ENCODE measurements at regions not wholly inside any gene's neighbourhood (a gene's known extent, or its start where the extent isn't known, plus 50 kb on each side); places are given as distances from the start of the nearest gene placed in this dataset.
"Not testable (repeated sequence)": the region's sequence is repeated elsewhere in the genome, so short reads cannot be mapped to it uniquely, and the experiment has no call there.

GRCh38 chr4:59748433-59748832, 1451.7 kb upstream of the ADGRL3 start:
- DNase-seq: no peak

- DNase-seq: no peak
Measured at GRCh38 chr4:59759082-59759825, 1440.9 kb upstream of the ADGRL3 start.

GRCh38 chr4:59762344-59762743, 1437.8 kb upstream of the ADGRL3 start:
- DNase-seq: no peak

- DNase-seq: no peak
Measured at GRCh38 chr4:59770601-59771264, 1429.4 kb upstream of the ADGRL3 start.

GRCh38 chr4:59772641-59773139, 1427.4 kb upstream of the ADGRL3 start:
- no peak for DNase-seq

GRCh38 chr4:59780271-59780670, 1419.9 kb upstream of the ADGRL3 start:
- DNase-seq: not testable (repeated sequence)

- no peak for DNase-seq
Measured at GRCh38 chr4:59805176-59805575, 1395.0 kb upstream of the ADGRL3 start.

- no peak for DNase-seq
Measured at GRCh38 chr4:59814402-59815010, 1385.6 kb upstream of the ADGRL3 start.

- no peak for DNase-seq
Measured at GRCh38 chr4:59818656-59819055, 1381.5 kb upstream of the ADGRL3 start.

GRCh38 chr4:59823311-59823710, 1376.8 kb upstream of the ADGRL3 start:
- no peak for DNase-seq

GRCh38 chr4:59825104-59825503, 1375.0 kb upstream of the ADGRL3 start:
- DNase-seq: no peak

- no peak for DNase-seq
Measured at GRCh38 chr4:59831746-59832145, 1368.4 kb upstream of the ADGRL3 start.

GRCh38 chr4:59834943-59835342, 1365.2 kb upstream of the ADGRL3 start:
- no peak for DNase-seq

GRCh38 chr4:59837751-59838150, 1362.4 kb upstream of the ADGRL3 start:
- no peak for DNase-seq

- no peak for DNase-seq
Measured at GRCh38 chr4:59838236-59838635, 1361.9 kb upstream of the ADGRL3 start.

- no peak for DNase-seq
Measured at GRCh38 chr4:59841698-59842097, 1358.4 kb upstream of the ADGRL3 start.

- no peak for DNase-seq
Measured at GRCh38 chr4:59848457-59848856, 1351.7 kb upstream of the ADGRL3 start.

- no peak for DNase-seq
Measured at GRCh38 chr4:59855630-59856352, 1344.3 kb upstream of the ADGRL3 start.

GRCh38 chr4:59869056-59869455, 1331.1 kb upstream of the ADGRL3 start:
- no peak for DNase-seq

GRCh38 chr4:59869559-59869958, 1330.6 kb upstream of the ADGRL3 start:
- DNase-seq: no peak

GRCh38 chr4:59881632-59882031, 1318.5 kb upstream of the ADGRL3 start:
- DNase-seq: no peak

- DNase-seq: no peak
Measured at GRCh38 chr4:59904331-59904730, 1295.8 kb upstream of the ADGRL3 start.

GRCh38 chr4:59920416-59920815, 1279.7 kb upstream of the ADGRL3 start:
- DNase-seq: no peak

Data from HCEC 1CT (cell line).